CD1c-positive myeloid dendritic cell (primary cell): ENCODE measurements at regions not wholly inside any gene's neighbourhood (a gene's known extent, or its start where the extent isn't known, plus 50 kb on each side); places are given as distances from the start of the nearest gene placed in this dataset.

Experiments
- DNase-seq: peaks from one replicate; pipeline ENCODE4 v3.0.0-alpha.2; 2016; ENCODE audit errors: extremely low spot score

- DNase-seq = peak; percentile 83
Measured at GRCh38 chr11:86193297-86194095, 51.1 kb upstream of the EED start.

- DNase-seq = no peak
Measured at GRCh38 chr11:86192519-86193257, 51.9 kb upstream of the EED start.

- no peak for DNase-seq
Measured at GRCh38 chr11:86191874-86192273, 52.7 kb upstream of the EED start.

GRCh38 chr11:86187027-86187426, 57.5 kb upstream of the EED start:
- DNase-seq = no peak

GRCh38 chr11:86186386-86186785, 58.2 kb upstream of the EED start:
- DNase-seq = no peak

- no peak for DNase-seq
Measured at GRCh38 chr11:86185381-86185750, 59.2 kb upstream of the EED start.

GRCh38 chr11:86184728-86185380, 59.7 kb upstream of the EED start:
- DNase-seq = peak; percentile 27

GRCh38 chr11:86183694-86184093, 60.9 kb upstream of the EED start:
- DNase-seq = peak; percentile 49

GRCh38 chr11:86182976-86183584, 61.5 kb upstream of the EED start:
- DNase-seq = peak; percentile 61

GRCh38 chr11:86181379-86181778, 63.2 kb upstream of the EED start:
- DNase-seq = peak; percentile 36

GRCh38 chr11:86180851-86181250, 63.7 kb upstream of the EED start:
- no peak for DNase-seq

- peak; percentile 36 for DNase-seq
Measured at GRCh38 chr11:86180423-86180822, 64.1 kb upstream of the EED start.

- DNase-seq = no peak
Measured at GRCh38 chr11:86179646-86180064, 64.9 kb upstream of the EED start.

- peak; percentile 51 for DNase-seq
Measured at GRCh38 chr11:86177302-86177701, 67.3 kb upstream of the EED start.

- DNase-seq = peak; percentile 83
Measured at GRCh38 chr11:86176165-86176884, 68.2 kb upstream of the EED start.

GRCh38 chr11:86175626-86176025, 68.9 kb upstream of the EED start:
- no peak for DNase-seq

GRCh38 chr11:86175191-86175590, 69.4 kb upstream of the EED start:
- no peak for DNase-seq

- DNase-seq = no peak
Measured at GRCh38 chr11:86174101-86175046, 70.2 kb upstream of the EED start.

GRCh38 chr11:86172894-86173293, 71.7 kb upstream of the EED start:
- DNase-seq = no peak

GRCh38 chr11:86171627-86172026, 72.9 kb upstream of the EED start:
- DNase-seq = no peak
